ENCODE measurements at regions not wholly inside any gene's neighbourhood (a gene's known extent, or its start where the extent isn't known, plus 50 kb on each side); places are given as distances from the start of the nearest gene placed in this dataset.
A peak's percentile ranks its signal among the peaks of the same experiment; 100 is the strongest.

DNA sequence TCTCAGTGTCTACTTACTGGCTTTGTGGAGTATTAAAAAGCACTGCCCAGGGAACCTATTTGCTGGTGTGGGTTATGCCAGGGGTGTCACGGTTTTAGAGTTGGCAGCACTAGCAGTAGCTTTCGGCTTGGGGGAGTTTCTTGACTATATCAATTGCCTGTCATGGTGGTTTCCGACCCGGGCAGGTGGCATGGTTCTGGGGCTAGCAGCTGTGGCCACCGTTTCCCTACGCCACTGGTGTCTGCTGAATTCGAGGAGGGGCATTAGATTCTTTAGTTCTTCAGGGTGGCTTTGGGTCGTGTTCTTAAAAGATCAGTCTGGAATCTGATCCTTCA lies 55.6 kb upstream of the FOXC1 start:
- DNase-seq, result no peak

GRCh38 chr6:1554476-1555310 lies 55.0 kb upstream of the FOXC1 start:
- DNase-seq, result peak; percentile 69

DNA sequence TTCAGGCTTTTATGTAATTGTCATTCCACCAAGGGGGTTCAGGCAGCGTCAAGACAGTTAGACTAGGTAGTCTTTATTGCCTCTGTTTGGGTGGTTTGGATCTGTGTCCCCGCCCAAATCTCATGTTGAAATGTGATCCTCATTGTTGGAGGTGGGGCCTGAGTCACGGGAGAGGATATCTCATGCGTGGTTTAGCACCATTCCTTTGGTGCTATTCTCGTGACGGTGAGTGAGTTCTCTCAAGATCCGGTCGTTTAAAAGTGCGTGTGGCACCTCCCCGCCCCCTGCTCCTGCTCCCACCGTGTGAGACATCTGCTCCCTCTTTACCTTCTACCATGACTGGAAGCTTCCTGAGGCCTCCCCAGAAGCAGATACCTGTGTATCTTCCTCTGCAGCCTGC lies 51.3 kb upstream of the FOXC1 start:
- no peak for DNase-seq
